HG02678 (cell line): ENCODE measurements at regions not wholly inside any gene's neighbourhood (a gene's known extent, or its start where the extent isn't known, plus 50 kb on each side); places are given as distances from the start of the nearest gene placed in this dataset.

Experiments used
- ATAC-seq: cut with Tn5 transposase; IDR thresholded peaks from one replicate; pipeline ENCODE4 v1.9.1; 2021; ENCODE audit warnings: mild to moderate bottlenecking, moderate library complexity; ENCODE audit not compliant: unreplicated experiment

DNA sequence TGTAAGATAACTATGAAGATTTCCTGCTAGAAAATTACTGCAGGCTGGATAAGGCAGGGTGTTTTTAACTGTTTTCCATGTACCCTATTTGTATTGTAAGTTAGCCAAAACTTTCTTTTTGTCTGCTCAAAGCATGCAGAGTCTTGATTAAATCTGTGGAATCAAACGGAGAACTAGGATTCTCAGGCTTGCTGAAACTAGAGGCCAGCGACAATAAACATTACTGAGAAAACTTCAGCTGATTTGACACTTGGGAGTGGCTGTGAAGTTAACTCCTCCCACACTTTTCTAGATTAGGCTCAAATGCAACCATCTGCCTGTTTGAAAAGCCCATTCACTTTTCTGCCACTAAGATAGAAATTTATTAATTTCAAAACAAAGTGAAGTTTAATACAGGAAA, 153.2 kb upstream of the FRMD4B start:
- ATAC-seq, result no peak

DNA sequence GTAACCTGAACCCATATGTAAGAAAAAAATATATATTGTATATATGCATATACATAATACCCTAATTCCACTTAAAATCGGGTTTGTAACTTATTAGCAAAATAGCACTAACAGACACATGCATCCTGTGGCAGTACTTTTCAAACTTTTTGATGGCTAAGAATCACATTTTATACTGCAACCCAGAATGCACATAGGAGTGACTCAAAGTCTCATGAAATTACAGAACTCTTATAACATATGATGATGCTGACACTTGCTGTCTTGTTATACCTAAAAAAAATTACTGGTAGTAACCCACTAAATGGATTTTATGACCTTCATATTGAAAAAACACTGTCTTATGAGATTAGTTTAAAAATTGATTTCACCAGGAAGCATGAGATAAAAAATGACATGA, 152.4 kb upstream of the FRMD4B start:
- ATAC-seq, result no peak

DNA sequence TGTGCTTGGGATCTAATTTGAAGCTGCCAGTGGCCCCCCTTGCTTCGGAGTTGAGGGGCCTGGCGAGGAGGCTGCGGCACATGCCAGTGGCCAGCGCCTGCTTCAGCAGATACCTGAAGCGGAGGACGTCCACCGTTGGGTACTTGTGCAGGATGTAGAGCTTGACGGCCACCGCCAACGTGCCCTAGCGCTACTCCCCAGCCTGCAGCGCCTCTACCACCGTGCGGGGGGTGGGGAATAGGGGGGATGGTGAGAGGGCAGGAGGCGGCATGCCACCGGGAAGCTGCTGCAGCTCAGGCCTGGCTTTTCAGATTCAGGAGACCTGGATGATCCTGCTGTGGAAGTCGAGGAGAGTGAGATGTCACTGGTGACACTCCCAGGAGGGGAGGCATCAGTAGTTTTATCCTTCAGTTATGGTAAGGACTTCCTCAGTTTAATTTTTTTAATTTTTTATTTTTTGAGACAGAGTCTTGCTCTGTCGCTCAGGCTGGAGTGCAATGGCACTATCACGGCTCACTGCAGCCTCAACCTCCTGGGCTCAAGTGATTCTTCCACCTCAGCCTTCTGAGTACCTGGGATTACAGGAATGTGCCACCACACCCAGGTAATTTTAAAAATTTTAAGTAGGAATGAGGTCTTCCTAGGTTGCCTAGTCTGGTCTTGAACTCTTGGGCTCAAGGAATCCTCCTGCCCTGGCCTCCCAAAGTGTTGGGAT, 150.6 kb upstream of the FRMD4B start:
- ATAC-seq, result no peak

DNA sequence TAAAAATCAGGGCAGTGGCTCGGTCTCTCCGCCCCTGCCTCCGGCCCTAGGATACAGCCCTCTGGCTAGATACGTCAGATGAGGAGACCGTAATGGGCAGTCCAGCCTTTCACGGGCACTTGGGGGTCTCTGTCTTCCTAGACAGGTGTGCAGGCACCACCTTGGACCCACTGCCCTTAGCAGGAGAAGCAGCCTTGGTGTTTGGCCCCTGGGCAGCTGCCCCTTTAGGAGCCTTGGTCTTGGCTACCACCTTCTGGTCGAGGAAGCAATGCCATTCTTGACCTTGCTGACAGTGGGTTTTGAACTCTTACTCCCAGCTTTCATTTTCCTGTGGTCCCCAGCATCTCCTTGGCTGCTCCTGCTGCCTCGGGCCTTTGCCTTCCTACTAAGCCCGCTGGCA, 149.7 kb upstream of the FRMD4B start:
- ATAC-seq, result no peak

DNA sequence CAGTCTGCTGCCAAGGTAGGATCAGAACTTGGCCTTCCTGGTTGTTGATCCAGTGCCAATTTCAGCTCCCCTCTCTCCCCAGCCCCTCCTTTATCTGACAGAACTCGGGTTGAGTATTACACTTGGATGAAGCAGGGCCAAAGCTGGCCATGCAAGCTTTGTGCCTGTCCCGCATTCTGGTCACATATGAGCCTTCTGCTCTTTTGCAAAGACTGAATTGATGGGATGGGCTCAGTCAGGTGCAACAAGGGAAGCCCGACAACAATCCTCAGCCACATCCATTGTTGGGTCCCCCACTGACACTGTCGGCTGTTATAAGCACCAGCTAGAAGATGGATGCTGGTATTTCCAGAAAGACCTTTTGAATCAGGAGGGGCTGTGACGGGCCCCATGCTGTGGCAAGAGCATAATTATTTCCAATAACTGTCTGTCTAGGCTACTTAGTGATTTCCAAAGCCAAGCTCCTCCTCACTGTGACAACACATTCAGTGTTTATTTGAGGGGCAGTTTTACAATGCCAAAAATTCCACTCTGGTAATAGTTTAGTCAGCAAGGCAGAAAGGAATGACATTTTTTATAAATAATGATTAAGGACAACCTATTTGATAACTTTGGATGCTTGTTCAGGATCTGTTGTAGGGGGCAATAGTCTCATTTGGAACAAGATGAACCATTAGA, 146.8 kb upstream of the FRMD4B start:
- ATAC-seq, result no peak

DNA sequence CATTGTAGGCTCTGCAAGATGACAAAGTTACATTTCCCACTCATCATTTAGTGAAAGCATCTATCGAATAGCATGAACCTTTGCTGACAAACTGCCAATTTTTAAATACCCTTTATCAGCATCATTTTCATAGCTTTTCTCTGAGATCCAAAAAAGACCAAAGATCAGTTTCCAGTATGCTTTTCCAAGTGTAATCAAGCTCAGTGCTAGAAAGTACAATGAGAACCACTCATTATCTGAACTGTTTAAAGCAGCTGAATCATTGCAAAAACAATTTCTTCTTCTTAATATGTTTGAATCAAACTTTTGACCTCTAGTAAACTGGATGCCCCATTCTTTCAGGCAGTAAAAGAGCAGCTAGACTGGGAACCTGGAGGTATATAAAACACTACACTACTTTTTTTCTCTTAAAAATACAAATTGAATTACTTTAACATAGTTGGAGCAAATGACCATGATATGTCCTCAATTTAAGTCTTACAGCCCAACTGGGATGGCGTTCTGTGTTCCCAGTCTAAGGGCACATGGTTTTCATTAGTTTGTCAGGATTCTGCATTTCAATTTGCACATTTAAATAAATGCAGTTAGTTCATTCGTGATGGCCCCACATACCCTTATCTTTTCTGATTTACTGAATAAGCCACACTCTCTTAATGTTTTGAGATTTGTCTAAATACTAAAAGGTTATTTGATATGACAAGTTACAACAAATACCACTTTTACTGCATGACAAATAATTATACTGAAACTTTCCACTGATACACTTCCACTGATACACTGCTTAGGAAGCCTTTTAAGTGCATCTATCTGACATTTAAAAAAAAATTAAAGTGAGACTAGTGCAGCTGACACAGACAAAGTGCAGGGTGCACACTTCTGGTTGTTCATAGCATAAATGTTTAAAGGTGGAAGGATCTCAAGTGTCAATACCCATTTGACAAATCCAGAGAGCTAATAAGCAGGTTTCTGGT, 146.0 kb upstream of the FRMD4B start:
- no peak for ATAC-seq

DNA sequence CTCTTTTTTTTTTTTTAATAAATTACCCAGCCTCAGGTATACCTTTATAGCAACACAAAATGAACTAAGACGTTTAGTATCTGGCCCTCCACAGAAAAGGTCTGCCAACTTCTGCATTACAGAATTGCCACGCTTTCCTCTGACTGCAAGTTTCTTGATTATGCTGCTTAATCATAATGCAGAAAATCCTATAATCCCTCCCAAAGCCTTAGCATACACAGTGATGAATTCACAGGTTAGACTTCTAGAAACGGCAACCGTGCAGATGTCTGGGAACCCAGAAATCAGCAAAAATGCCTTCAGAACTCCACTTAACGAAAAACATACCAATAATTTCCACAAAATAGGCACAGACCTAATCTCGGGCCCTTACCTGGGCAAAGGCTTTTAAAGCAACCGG, 144.7 kb upstream of the FRMD4B start:
- ATAC-seq, result no peak

DNA sequence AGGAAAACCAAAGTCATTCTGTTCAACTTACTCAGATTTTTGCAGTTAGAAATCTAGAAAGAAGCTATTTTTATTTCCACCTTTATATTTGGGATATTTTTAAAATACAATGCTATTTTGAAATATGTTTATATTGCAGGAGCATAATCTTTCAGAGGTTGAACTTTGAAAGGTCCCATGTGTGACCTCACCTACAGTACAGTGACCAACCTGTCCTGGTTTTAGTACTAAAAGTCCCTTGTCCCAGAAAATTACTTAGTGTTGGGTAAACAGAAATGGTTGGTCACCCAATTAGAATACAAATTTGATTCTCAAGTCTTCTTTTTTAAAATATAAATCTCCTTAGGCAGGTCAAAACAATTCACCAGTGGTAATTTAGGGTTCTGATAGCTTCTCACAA, 141.6 kb upstream of the FRMD4B start:
- no peak for ATAC-seq

DNA sequence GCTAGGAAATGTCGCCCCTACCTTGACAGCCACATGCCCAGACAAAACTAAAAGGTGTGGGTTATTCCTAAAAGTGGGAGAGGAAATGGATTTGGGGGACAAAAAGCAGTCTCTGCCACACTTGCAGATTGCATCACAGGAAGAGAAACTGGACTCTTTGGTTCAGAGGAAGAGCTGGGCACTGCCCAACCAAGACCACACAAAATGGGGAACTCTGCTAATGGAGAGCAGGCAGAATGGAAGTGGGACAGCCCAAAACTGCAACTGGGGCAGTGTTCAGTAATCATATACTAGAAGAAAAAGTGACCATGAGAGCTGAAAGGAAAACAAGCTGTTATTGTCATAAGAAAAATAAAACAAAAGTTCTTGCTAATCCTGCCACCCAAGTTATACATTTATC, 138.9 kb upstream of the FRMD4B start:
- no peak for ATAC-seq

DNA sequence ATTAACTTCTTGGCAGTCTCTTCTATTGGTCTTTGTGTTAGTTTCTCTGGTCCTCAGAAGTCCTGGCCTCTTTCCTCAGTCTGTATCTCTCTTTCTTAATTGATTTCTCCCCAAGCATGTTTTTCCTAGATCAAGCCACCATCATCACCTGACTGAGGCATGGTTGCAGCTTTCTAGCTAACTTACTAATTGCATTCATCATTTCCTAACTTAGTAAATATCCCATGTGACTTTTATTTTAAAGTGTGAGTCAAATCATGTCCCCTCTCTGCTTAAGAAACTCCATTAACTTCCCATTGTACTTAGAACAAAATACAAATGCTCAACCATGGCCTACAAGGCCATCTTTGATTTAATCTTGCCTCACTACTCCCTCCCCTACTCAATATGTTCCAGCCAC, 135.4 kb upstream of the FRMD4B start:
- ATAC-seq, result no peak

DNA sequence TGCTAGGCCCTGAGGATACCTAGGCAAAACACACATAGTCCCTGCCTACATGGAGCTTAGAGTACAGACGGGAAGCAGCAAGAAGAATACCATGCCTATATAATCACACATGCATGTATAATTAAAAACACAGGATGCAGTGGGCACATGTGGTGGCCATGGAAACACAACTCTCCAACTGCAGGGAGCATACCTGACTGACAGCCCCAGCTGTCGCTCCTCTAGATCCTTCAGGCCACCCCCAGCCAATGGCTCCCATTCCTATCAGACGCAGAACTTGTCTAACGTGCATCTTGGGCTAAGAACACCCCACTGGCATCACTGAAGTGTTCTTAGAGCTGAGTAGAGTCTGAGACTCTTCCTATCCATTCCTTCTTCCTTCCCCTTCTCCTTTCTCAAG, 125.5 kb upstream of the FRMD4B start:
- ATAC-seq, result no peak

DNA sequence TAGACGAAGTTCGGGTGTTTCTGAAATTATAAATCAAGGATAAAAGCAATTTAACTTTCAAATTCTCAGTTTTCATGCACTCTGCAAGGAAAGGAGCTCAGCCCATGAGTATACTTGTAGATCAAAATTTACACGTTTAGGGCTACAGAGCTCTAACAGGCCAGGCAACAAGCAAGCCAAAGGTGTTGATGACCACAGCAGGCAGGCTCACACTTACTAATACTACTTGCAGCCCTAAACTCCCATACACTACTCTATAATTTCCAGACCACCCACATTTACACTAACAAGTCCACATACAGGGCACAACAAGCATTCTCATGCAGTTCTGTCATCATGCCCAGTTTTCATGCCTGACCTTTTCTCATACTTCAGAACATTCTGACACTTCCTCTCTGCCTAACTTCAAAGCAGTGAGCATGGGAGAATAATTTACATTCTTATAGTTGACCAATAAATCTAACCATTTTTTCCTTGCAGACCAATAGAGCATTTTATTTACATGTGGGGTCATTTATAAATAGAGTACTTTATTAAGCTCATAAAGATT, 124.7 kb upstream of the FRMD4B start:
- ATAC-seq, result no peak

DNA sequence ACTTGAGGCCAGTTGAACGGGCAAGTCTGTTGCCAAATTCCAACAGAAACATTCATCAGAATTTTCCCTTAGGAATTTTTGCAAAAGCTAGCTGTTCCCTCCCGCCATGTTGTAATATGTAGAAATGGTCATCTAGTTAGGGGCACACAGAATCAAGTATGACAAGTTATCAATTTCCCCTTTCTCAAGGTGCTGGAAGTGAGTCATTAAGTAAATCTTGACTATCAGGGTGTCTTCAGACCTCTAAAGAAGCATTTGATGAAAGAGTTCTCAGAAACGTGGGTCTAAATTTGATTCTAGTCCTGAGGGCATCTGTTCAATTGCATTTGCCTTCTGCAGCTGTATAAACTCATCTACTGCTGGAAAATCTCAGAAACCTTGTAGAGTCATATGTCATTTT, 123.4 kb upstream of the FRMD4B start:
- ATAC-seq, result no peak

DNA sequence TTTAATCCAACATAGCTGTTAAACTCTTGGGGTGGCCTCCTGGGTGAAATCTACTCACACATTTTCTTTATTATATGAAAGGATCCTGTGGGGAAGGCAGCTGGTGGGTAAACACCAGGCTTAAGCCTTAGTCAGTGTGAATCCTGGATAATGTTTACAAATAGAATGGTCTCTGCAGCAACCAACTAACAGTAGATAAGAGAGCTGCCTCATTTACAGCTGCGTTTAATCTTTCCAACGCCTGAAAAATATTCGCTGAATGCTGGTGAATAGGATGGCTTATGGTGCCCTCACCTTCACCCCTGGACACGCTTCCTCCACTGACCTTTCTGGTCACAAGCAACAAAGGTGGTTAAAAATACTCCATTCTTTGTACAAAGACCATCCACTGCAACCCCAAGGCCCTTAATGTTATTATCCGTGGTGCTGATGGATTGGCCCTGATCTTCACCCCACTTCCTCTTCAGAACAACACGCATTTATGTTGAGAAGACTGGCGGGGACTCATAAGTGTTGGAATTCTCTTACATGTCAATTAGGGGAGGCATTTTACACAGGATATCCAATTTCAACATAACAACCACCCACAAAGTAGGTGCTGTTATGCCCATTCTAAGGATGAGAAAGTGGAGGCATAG, 120.0 kb upstream of the FRMD4B start:
- no peak for ATAC-seq

DNA sequence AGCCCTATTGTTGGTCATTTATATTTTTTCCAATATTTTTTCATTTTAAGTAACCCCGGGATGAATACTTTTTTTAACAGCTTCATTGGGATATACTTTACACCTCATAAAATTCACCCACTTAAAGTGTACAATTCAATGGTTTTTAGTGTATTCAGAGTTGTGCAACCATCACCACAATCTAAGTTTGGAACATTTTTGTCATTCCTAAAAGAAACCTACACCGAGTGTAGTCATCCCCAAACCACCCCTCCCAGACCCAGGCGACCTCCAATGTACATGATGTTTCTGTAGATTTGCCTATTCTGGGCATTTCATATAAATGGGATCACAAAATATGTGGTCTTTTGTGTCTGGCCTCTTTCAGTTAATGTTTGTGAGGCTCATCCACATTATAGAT, 118.3 kb upstream of the FRMD4B start:
- ATAC-seq, result no peak

DNA sequence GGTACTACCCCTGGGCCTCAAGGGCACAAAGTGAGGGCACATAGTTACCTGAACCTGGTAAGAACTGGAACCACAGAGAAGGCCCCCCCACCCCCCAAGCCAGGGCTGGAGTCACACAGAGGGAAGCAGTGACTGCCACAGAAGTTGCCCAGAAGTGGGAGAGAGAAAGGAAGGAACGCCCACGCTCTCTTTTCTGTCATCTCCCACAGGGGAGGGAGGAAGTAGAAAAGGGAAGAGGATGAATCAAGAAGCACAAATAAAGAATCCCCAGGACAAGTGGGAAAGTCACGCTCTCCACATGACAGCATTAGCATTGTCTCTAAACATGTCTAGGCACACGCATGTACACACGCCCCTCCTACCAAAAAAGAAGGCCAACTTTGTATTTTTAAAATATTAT, 114.7 kb upstream of the FRMD4B start:
- ATAC-seq, result no peak

DNA sequence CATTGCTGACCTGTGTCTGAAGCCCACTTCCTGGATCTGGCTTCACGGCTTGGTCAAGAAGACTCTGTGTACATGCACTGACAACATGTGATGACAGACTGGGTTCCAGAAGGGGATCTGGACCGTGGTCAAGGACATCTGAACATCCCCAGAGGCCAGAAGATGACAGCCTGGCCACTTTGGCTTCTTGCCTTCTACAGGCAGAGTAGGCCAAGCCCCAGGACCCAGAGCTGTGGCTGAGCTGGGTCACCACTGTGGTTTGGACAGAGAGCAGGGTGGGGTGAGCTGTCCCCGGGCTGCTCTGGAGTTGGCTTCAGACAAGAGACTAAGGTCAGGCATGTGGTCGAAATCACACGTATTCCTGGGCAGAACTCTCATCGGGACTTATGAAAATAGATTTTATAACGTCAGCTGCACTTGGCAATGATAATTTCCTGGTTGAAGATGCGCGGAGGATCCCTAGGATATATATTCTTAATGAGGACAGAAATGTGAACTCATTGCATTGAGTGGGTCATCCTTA, 114.1 kb upstream of the FRMD4B start:
- ATAC-seq, result no peak

DNA sequence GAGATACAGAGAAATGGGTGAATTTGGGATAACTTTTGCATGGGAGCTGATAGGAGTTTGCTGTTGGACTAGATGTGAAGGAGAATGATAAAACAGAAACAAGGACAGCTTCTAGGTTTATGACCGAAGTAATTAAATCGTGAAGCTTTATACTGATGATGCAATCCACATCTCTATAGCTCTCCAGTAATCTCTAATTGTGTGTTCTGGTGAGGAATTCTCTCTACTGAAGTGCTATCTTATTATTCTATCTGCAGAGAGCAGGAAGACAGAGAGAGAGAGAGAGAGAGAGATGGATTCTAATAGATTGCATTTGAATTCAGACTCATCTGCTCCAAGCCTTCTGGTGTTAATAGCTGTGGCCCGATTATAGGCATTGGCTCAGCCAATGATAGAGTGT, 113.5 kb upstream of the FRMD4B start:
- no peak for ATAC-seq

DNA sequence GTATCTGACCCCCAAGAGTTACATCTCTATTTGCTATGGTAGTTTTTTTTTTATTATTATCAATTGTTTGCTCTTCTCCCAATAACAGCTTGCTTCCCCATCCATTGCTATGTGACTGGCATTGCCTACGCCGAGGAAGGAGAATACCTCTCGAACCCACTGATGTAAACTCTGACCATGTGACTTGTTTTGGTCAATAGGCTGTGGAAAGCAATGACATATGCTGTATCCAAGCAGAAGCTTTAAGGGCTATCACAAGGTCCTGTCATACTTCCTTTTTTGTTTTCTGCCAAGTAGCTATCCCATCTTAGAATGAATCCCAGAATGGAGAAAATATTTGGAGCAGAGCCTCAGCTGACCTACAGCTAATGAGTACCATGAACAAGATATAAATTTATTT, 111.0 kb upstream of the FRMD4B start:
- ATAC-seq, result no peak

DNA sequence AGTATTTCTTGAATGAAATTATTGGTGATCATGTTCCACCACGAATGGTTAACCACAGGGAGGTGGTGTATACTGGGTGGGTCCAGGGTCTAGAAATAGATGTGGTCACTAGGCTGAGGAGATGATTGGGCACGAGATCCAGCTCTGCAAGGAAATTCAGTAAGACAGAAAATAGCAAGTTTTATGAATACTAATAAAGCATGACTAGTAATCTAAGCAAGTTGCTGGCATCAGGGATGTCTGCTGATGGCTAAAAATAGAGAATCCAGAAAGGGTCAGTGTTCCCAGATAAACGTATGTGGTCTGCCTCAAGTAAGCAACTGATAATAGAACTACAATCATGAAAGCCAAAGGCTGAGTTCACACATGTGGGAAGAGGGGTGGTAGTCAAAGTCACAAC, 108.3 kb upstream of the FRMD4B start:
- ATAC-seq, result no peak

DNA sequence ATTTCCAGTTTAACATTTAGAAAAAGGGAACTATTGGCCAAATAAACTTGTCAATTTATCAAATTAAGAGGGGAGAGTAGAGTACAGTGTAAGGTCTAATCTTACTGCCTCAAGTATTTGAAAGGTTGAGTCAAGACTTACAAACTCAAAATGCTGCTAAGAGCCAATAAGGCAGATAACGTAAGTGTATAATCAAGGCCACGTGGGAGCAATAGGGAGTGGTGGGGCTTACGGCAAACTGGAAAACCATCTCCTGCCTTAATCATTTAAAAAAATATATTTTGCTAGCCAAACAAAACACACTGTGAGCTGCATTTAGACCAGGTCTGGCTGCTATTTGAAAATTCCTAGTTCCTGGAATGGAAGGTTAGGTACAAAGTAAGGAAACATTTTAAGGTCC, 107.3 kb upstream of the FRMD4B start:
- no peak for ATAC-seq
